ENCODE measurements at regions not wholly inside any gene's neighbourhood (a gene's known extent, or its start where the extent isn't known, plus 50 kb on each side); places are given as distances from the start of the nearest gene placed in this dataset.

GRCh38 chr3:176767385-176767784 is 429.9 kb downstream of the TBL1XR1 start:
- DNase-seq (no peak), ATAC-seq (no peak)
- Histone ChIP-seq H3K36me3 (ENCODE audit: low read depth) (no peaks in the 10 kb centered on the region), H3K4me1 (ENCODE audit: low read depth) (no peaks in the 10 kb centered on the region), H3K9me3 (no peaks in the 10 kb centered on the region), H3K4me3 (no peak overlapping the region)
- intact Hi-C loops (cut with DNase I, micrococcal nuclease), result no loop called here
- TF ChIP-seq, protein P1, sequence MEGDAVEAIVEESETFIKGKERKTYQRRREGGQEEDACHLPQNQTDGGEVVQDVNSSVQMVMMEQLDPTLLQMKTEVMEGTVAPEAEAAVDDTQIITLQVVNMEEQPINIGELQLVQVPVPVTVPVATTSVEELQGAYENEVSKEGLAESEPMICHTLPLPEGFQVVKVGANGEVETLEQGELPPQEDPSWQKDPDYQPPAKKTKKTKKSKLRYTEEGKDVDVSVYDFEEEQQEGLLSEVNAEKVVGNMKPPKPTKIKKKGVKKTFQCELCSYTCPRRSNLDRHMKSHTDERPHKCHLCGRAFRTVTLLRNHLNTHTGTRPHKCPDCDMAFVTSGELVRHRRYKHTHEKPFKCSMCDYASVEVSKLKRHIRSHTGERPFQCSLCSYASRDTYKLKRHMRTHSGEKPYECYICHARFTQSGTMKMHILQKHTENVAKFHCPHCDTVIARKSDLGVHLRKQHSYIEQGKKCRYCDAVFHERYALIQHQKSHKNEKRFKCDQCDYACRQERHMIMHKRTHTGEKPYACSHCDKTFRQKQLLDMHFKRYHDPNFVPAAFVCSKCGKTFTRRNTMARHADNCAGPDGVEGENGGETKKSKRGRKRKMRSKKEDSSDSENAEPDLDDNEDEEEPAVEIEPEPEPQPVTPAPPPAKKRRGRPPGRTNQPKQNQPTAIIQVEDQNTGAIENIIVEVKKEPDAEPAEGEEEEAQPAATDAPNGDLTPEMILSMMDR (IDR thresholded peaks at IDR 0.05), result no peak

- no peak overlapping the region for H3K4me3 ChIP-seq
- no peaks in the 10 kb centered on the region for H3K9me3 ChIP-seq
- H3K4me1 ChIP-seq (ENCODE audit: low read depth), result no peaks in the 10 kb centered on the region
- TF ChIP-seq, protein P1 (IDR thresholded peaks at IDR 0.05), result no peak
- ATAC-seq (no peak), DNase-seq (no peak)
- intact Hi-C loops (cut with DNase I, micrococcal nuclease), result no loop called here
- H3K36me3 ChIP-seq (ENCODE audit: low read depth), result no peaks in the 10 kb centered on the region
Observed at GRCh38 chr3:176766862-176767261, 430.4 kb downstream of the TBL1XR1 start.

DNA sequence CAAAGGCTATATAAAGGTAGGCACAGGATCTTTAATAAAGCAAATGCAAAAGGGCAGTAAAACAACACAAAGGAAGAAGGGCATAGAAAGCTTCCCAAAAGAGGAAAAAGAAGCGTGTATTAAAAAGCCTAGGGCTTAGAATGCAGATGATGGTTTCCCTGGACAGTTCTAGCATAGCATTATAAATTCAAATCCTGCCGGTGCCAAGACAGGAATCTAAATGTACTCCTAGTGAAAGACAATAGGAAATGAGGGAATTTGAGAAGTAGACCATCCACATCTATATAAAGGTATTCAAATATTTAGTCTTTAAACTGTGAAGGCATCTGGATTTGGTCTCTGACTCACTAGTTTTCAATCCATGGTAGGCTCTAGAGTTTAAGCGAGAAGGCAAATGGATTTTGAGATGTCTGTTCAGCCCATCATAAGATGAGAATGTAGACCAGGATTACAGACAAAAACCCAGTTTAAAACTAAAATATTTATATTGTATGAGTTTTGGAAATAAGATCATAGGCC is 431.8 kb downstream of the TBL1XR1 start:
- Histone ChIP-seq H3K4me1 (ENCODE audit: low read depth) (no peaks in the 10 kb centered on the region), H3K36me3 (ENCODE audit: low read depth) (no peaks in the 10 kb centered on the region), H3K4me3 (no peak overlapping the region), H3K9me3 (no peaks in the 10 kb centered on the region)
- DNase-seq, result no peak
- no peak for ATAC-seq
- TF ChIP-seq, protein P1 (IDR thresholded peaks at IDR 0.05), result no peak
- intact Hi-C loops (cut with DNase I, micrococcal nuclease), result no loop called here

GRCh38 chr3:176759815-176760506 is 437.3 kb downstream of the TBL1XR1 start:
- TF ChIP-seq, protein P1 (IDR thresholded peaks at IDR 0.05), result no peak
- intact Hi-C loops (cut with DNase I, micrococcal nuclease), result no loop called here
- DNase-seq (no peak), ATAC-seq (no peak)
- Histone ChIP-seq H3K4me3 (no peak overlapping the region), H3K9me3 (no peaks in the 10 kb centered on the region), H3K4me1 (ENCODE audit: low read depth) (no peaks in the 10 kb centered on the region), H3K36me3 (ENCODE audit: low read depth) (no peaks in the 10 kb centered on the region)

- Histone ChIP-seq H3K36me3 (ENCODE audit: low read depth) (no peaks in the 10 kb centered on the region), H3K9me3 (no peaks in the 10 kb centered on the region), H3K4me3 (no peak overlapping the region), H3K4me1 (ENCODE audit: low read depth) (no peaks in the 10 kb centered on the region)
- TF ChIP-seq, protein P1 (IDR thresholded peaks at IDR 0.05), result no peak
- DNase-seq, result no peak
- ATAC-seq, result no peak
- intact Hi-C loops (cut with DNase I, micrococcal nuclease), result no loop called here
Observed at GRCh38 chr3:176757429-176757828, 439.9 kb downstream of the TBL1XR1 start.

Data from mucosa of descending colon (tissue), 3 donors.